Activated gamma-delta T cell treated with Interleukin-2 at 50 U/mL for 16 hours (primary cell): ENCODE measurements at regions not wholly inside any gene's neighbourhood (a gene's known extent, or its start where the extent isn't known, plus 50 kb on each side); places are given as distances from the start of the nearest gene placed in this dataset.
A peak's percentile ranks its signal among the peaks of the same experiment; 100 is the strongest.
"Not testable (repeated sequence)": the region's sequence is repeated elsewhere in the genome, so short reads cannot be mapped to it uniquely, and the experiment has no call there.

ENCODE experiments used
- DNase-seq: peaks from one replicate; pipeline ENCODE4 v3.0.0-alpha.2; 2020

DNA sequence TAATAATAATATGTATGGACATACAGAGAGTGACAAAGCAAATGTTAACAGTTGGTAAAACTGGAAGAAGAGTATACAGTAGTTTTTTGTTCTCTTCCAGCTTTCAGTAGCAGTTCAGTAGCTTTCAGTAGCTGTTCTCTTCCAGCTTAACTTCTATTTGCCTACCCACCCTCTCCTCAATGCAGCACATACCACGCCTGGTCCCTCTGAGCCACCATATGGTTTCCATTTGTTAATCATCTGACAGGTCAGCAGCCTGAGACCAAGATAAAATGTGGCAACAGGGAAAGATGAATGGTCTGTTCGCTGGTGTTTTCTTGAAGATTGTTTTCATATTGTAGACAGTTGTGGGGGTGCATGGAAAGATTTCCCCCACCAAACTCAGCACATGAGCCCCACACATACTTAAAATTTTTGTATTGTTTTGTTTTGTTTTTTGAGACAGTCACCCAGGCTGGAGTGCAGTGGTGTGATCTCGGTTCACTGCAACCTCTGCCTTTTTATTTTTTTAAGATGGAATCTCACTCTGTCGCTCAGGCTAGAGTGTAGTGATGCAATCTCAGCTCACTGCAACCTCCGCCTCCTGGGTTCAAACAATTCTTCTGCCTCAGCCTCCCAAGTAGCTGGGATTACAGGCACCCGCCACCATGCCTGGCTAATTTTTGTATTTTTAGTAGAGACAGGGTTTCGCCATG is 56.8 kb downstream of the ATP6V0E2 start:
- not testable (repeated sequence) for DNase-seq

DNA sequence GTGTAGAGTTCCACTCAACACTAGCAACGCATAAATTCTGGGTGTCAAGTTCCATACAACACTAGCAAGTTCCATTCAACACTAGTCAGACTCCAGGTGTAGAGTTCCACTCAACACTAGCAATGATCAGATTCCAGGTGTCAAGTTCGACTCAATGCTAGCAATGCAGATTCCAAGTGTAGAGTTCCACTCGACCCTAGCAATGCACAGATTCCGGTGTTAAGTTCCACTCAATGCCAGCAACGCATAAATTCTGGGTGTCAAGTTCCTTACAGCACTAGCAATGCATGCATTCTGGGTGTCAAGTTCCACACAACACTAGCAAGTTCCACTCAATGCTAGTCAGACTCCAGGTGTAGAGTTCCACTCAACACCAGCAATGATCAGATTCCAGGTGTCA is 60.0 kb downstream of the ATP6V0E2 start:
- DNase-seq = not testable (repeated sequence)

DNA sequence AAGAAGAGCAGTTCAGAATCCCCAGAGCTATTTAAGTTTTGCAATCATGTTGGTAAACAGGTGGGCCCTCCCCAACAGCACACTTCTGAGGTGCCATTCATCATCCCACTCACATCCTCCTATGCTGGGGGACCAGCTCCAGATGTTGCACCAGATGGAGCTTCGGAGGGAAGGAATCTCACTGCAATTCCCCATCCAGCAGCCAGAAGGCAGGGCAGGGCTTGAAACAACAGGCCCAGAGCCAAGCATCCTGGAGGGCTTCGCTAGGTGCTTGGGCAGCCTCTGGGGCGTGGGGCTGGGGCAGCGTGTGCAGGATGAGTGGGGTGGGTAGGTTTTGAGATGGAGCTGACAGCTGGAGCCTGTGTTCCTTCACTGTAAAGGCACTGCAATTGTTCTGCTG is 73.6 kb downstream of the ATP6V0E2 start:
- DNase-seq = not testable (repeated sequence)

DNA sequence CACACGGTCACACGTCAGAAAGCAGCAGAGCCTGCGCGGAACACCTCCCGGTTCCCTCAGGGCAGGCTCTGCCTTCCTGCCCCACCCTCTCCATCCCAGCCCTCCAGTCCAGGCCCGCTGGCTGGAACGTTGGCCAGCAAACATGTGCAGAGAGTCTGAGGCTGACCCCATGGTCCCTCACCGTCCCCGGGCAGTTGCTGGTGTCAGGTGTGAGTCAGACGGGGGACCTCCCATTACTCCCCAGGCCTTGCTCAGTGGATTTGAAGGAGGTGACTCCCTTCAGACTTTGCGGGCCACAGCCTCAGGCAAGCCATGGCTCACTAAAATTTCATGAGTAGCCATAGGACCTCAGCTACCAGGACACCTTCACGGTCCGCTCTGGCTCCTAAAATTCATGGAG is 74.7 kb downstream of the ATP6V0E2 start:
- DNase-seq = not testable (repeated sequence)

DNA sequence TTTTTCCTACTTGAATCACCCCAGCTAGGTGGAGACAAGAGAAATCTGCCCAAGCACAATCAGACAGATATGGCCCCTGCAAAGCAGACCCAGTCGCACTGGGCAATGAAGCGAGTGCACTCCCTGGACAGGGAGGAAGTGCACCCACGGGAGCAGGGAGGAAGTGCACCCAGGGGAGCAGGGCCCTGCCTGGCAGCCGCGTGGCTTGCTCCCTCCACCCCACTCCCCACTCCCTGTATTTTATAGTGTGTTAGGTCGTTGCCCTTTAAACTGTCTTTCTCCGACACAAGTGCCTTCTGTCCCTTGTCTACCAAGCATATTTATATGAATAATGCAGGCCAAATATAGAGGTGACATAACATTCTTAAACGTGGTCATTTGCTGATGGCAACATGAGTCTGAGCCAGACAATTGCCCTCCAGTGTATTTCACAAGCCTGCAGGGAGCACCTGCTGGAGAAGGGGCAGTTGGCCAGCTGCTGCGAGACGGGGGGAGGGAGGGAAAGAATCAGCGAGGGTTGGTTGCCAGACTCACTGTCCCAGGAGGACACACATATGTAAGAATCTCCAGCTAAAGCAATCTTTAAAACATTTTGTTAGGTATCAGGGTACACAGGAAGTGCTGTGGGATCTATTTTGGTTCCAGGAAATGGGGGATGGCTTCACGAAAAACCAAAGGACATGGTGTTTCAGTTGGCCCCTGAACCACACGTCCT is 76.3 kb downstream of the ATP6V0E2 start:
- DNase-seq = not testable (repeated sequence)

DNA sequence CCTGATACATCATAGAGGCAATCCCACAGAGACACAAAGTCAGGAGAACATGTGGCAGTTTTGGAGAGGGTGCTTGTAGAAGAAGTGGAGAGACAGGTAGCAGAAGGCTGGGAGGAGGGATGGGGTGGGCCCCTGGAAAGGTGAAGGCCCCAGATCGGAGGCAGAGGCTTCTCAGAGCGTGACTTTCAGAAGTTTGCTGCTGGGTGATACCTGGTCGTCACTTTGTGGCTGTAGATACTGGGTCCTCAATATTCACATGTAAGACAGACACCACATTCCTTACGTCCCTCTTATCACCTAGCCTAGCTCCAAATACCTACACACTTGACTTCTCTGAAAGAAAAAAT is 76.8 kb downstream of the ATP6V0E2 start:
- DNase-seq = not testable (repeated sequence)

DNA sequence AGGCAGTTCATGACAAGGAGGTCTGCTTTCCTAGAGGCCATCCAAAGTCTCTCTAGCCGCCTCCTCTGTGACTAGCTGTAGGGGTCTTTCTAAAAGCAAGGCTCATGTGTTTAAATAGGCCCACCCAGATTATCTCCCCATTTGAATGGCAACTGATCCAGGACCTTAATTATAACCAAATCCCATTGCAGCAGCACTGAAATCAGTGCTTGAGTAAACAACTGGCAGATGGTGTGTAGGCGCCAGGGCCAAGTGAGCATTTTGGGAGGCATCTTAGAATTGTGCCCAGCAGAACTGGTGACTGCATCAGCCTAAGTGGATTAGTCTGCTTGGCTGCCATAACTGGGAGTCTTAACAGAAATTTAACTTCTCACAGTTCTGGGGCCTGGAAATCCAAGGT is 77.8 kb downstream of the ATP6V0E2 start:
- not testable (repeated sequence) for DNase-seq

DNA sequence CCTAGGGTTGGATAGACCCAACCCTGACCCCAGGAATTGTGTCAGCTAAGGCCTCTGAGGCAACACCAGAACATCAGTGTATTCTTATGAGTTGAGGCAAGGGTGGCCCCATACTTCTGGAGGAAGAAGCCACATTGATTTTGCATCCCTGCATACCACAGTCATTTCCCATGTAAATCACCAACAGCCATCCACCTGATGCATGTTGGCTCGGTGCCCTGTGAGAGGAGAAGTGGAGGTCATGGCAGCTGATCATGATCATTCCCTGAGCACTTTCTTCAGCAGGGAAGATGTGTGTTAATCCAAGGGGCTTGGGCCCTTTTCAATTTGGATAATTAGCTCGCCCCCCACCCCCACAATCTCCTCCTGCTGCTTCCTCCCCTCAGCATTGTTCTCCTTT is 85.1 kb downstream of the ATP6V0E2 start:
- DNase-seq = not testable (repeated sequence)

DNA sequence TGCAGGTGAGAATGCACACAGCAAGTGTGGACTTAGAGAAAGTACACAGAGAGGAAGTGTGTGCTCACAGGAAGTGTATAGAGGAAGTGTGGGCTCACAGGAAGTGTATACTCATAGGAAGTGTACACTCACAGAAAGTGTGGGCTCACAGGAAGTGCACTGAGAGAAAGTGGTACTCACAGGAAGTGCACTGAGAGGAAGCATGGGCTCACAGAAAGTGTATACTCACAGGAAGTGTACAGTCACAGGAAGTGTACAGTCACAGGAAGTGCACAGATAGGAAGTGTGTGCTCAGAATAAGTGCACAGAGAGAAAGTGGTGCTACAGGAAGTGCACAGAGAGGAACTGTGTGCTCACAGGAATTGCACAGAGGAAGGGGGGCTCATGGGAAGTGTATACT is 87.1 kb downstream of the ATP6V0E2 start:
- DNase-seq = not testable (repeated sequence)

DNA sequence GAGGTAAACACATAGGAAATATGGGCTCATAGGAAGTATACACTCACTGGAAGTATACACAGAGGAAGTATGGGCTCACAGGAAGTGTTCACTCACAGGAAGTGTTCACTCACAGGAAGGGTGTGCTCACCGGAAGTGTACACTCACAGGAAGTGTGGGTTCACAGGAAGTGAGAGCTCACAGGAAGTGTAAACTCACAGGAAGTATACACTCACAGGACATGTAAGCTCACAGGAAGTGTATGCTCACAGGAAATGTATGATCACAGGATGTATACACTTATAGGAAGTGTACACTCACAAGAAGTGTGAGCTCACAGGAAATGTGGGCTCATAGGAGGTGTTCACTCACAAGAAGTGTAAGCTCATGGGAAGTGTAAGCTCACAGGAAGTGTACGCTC is 88.1 kb downstream of the ATP6V0E2 start:
- DNase-seq = peak; percentile 21

DNA sequence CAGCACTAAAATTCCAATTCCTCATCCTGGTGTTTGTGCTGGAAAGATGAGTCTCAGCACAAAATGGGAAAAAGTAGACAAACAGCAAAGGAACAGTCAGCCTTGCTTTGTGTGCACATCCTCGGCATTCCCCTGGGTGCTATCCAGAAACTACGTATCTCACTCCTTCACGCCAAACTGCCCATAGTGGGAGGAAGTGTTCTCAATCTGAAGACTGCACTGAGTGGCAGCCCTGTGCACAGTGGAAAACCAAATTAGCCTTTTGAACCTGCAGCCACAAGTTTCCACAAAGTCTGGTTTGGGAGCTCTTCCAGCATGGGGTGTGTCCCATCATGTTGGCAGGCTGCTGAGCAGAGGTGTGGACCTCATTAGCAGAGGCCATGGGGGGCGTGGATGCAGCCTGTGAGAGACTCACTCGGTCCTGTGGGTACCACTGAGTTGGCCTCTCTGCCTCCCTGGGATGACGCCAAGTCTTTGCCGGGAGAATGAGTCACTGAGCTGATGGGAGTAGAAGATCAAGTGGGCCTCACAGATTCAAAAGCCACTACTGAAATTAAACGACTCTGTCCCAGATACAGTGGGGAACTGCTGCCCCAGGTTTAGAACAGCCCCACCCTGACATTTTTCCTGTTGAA is 89.0 kb downstream of the ATP6V0E2 start:
- not testable (repeated sequence) for DNase-seq

DNA sequence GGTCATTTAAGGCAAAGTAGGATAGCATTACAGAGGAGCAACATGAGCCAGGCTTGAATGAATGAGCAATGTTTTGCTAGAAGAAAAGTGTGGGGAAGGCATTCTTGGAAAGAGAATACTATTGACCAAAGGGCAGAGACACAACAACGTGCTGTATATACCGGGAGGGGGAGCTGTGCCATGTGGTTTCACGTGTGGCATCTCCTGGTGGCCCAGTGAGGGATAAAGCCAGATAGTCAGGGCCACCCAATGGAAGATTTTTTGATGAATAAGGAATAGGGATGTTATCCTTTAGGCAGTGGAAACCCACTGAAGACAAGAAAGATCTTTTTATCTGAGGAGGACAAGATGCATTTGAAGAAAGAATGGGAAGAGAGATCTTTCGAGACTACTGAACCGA is 90.2 kb downstream of the ATP6V0E2 start:
- DNase-seq = not testable (repeated sequence)

DNA sequence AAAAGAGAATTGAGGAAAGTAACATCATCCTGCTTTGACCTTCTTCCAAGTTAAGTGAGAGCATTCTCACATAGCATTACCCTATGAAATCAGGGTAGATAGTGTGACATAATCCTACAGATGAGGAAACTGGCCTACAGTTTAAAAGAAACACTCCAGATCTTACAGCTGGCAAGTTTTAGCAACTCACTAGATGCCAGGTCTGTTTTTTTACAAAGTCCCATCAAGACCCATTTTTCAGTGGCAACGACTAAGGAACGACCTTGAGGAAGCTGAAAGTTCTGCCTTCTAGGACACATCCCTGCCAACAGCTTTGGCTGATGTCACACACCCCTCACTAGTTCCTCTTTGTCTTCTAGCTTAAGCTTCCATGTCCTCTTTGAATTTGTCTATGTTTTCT is 92.7 kb downstream of the ATP6V0E2 start:
- not testable (repeated sequence) for DNase-seq

DNA sequence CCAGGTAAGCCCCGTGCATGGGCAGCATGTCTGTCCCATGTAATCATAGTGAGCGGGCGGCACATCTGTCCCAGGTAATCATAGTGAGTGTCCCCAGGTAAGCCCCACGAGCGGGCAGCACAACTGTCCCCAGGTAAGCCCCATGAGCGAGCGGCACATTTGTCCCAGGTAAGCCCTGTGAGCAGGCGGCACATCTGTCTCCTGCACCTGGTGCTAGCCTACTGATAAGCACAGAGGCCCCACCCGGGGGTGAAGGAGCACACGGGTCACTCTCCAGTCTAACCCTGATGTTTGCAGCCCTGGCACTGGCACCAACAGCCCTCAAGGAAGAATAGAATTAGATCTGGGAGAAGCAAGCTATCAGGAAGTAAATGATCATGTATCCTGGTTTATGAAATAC is 99.2 kb downstream of the ATP6V0E2 start:
- DNase-seq = not testable (repeated sequence)

DNA sequence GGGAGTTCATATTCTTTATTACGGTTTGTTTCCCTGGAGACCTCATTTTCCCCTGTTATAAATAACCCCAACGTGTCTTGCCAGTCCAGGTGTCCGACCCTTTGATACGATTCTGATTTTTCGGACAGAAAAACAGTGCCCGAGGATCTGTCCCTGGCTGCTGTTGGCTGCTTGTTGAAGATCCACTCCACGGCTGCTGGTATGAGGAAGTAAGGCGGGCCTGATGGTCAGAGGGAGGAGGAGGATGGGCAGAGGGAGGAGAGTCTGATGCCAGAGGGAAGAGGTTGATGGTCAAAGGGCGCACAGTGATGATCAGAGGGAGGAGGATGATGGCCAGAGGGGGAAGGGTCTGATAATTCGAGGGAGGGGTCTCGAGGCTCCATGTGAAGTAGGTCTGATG is 99.9 kb downstream of the ATP6V0E2 start:
- DNase-seq = not testable (repeated sequence)

DNA sequence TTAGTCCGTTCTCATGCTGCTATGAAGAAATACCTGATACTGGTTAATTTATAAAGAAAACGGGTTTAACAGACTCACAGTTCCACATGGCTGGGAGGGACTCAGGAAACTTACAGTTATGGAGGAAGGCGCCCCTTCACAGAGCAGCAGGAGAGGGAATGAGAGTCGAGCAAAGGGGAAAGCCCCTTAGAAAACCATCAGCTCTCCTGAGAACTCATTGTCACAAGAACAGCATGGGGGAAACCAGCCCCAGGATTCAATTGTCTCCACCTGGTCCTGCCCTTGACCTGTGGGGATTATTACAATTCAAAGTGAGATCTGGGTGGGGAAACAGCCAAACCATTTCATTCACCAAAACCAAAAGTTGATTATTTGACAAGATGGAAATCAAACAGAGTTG is 101.8 kb downstream of the ATP6V0E2 start:
- not testable (repeated sequence) for DNase-seq

DNA sequence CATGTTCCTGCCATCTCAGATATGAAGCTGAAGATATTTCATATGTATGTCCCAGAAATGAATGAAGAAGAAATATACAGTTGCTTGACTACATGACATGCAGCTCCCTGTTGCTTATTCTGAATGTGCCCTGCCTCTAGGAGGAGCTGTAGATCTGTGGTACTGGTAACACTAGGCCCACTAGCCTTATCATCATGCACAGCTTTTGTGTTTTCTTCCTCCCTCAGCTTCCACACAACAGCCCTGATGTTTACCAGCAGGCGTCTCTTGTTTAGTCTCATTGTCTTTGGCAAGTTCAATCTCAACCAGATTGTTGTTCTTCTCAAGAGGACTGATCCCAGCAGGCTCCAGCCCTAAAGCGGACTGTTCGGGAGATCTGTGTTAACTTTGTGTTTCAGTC is 104.8 kb downstream of the ATP6V0E2 start:
- DNase-seq = not testable (repeated sequence)

DNA sequence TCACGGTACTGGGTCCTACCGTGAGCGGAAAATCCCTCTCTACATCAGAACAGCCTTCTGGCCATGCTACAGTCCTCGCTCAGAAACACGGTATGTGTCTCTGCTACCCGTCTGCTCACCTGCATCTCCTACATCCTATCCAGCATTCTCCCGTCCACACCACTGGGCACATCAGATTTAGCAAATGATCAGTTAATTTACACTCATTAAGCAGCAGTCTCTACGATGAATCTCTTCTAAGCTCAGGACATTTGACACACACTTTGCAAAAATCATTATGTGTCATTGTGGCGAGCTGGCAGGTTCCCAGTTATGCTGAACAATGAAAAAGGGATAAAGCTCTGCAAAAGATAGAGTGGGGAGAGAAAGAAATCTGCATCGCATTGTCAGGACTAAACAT is 105.2 kb downstream of the ATP6V0E2 start:
- DNase-seq = not testable (repeated sequence)

DNA sequence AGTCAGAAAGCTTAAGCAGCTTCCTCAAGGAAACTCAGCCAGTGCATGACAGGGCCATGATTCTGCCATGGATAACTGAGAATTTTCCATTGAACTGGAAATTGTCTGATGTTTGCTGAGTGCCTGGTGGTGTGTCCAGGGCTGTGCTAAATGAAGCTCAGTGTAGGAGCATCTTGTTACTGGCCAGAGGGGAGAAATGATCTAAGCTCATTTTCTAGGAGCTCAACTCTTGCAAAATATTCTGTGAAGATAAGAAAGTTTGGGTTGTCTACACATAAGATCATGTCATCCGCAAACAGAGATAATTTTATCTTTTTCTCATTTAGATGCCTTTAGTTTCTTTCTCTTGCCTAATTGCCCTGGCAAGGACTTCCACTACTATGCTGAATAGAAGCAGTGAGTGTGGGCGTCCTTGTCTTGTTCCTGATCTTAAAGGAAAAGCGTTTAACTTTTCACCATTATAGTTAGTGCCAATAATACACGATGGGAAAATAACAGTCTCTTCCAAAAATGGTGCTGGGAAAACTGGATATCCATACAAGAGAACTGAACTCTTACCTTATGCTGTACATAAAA is 108.9 kb downstream of the ATP6V0E2 start:
- not testable (repeated sequence) for DNase-seq

DNA sequence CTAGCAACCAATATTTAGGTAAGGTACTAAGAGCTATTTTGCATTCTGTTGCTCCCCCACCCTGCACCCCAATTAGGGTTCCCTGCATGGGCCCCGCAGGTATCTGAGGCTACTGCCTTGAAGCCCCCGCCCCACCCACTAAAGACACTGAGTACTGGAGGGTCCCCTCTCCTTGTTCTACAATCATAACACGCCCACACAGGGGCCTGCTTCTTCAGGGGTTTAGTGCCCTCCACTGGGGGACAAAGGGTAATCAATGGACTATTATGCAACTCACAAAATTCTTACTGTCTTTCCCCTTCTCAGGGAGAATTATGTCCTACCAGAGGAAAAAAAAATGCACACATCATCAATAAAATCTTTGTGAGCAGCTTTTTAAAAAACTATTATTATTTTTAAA is 113.1 kb downstream of the ATP6V0E2 start:
- not testable (repeated sequence) for DNase-seq

DNA sequence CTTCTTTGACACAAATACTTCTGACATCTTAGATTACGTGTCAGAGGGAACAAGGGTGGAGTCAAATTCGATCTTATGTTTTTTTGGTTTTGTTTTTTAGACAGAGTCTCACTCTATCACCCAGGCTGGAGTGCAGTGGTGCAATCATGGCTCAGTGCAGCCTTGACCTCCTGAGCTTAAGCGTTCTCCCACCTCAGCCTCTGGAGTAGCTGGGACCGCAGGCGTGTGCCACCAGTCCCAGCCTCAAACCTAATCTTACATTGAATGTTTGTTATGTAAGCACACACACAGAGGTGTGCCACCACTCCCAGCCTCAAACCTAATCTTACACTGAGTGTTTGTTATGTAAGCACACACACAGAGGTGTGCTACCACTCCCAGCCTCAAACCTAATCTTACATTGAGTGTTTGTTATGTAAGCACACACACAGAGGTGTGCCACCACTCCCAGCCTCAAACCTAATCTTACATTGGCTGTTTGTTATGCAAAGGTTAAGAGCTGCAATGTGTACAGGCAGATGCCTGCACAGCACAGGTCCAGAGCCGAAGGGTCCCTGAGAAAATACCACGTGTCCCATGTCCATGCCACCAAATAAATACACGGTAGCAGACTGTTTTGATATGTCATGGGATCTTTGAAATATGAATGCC is 118.0 kb downstream of the ATP6V0E2 start:
- not testable (repeated sequence) for DNase-seq

DNA sequence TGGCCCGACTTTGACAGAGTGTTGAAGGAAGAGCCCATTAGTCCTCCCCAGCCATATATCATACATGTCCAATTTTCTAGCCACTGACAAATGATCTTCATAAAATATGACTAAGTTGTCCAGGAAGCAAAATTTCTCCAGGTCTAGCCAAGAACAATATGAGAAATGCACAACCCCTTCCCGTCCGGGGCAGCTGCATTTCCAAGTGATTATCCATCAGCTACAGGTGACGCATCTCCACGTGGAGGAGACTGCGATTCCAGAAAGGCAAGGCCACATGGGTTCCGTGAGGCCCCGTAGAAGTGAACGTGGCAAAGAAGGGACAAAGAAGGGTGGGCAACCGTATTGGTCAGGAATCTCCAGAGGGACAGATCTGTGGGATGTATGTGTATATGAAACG is 118.6 kb downstream of the ATP6V0E2 start:
- DNase-seq = not testable (repeated sequence)
